Liver (tissue), 8 donors: ENCODE measurements at regions not wholly inside any gene's neighbourhood (a gene's known extent, or its start where the extent isn't known, plus 50 kb on each side); places are given as distances from the start of the nearest gene placed in this dataset.
A peak's percentile ranks its signal among the peaks of the same experiment; 100 is the strongest.
"Not testable (repeated sequence)": the region's sequence is repeated elsewhere in the genome, so short reads cannot be mapped to it uniquely, and the experiment has no call there.

ENCODE experiments used
- DNase-seq: peaks from one replicate; pipeline ENCODE4 v3.0.0-alpha.2; 2017; ENCODE audit warnings: low spot score
- H3K27ac ChIP-seq, 2 donors: one replicate each; pipeline ENCODE4 v1.7.0; 2013; ENCODE audit warnings: inconsistent platforms in 2 of 2, low read length in 2 of 2, control low read depth in 1 of 2, low read depth in 1 of 2, mild to moderate bottlenecking in 1 of 2
- H3K27me3 ChIP-seq, 4 donors: one replicate each; pipeline versions ENCODE4 v1.6.1 to v1.7.0; 2013; ENCODE audit warnings: low read length in 3 of 4, inconsistent platforms in 1 of 4, mild to moderate bottlenecking in 1 of 4, moderate library complexity in 1 of 4; ENCODE audit not compliant: control insufficient read depth in 4 of 4, insufficient read depth in 4 of 4
- H3K36me3 ChIP-seq, 4 donors: one replicate each; pipeline versions ENCODE4 v1.6.1 to v1.7.0; 2013; ENCODE audit warnings: low read length in 3 of 4, mild to moderate bottlenecking in 3 of 4, low read depth in 1 of 4, moderate library complexity in 1 of 4; ENCODE audit not compliant: control insufficient read depth in 4 of 4, insufficient read depth in 3 of 4
- H3K4me1 ChIP-seq, 4 donors: one replicate each; pipeline versions ENCODE4 v1.6.1 to v1.7.0; 2013; ENCODE audit warnings: low read length in 3 of 4, mild to moderate bottlenecking in 3 of 4, moderate library complexity in 1 of 4; ENCODE audit not compliant: control insufficient read depth in 4 of 4, insufficient read depth in 4 of 4
- H3K4me3 ChIP-seq, 3 donors: one replicate each; pipeline versions ENCODE4 v1.6.1 to v1.7.0; 2013; ENCODE audit warnings: low read length in 3 of 3, control low read depth in 1 of 3, low read depth in 1 of 3, mild to moderate bottlenecking in 1 of 3
- H3K9ac ChIP-seq, 2 donors: one replicate each; pipeline ENCODE4 v1.7.0; 2013; ENCODE audit warnings: low read length in 2 of 2, mild to moderate bottlenecking in 2 of 2, moderate library complexity in 2 of 2, control low read depth in 1 of 2, low read depth in 1 of 2
- H3K9me3 ChIP-seq, 4 donors: one replicate each; pipeline versions ENCODE4 v1.6.1 to v1.7.0; 2013; ENCODE audit warnings: low read length in 3 of 4; ENCODE audit not compliant: control insufficient read depth in 4 of 4
- CTCF ChIP-seq: fragments of 150-350 bp; IDR thresholded peaks from 2 replicates; pipeline ENCODE4 v1.5.1; 2017; ENCODE audit warnings: improper control_type of control experiment, low read depth, low read length; ENCODE audit not compliant: missing input control
- FOXA2 ChIP-seq: IDR thresholded peaks from 2 replicates; pipeline ENCODE4 v1.6.1; 2016; ENCODE audit warnings: antibody characterized with exemption
- GABPA ChIP-seq, 2 donors: IDR thresholded peaks in 1 of 2; conservative IDR thresholded peaks in 1 of 2; 2 replicates each; pipeline ENCODE4 v1.6.1; 2016; ENCODE audit warnings: antibody characterized with exemption in 2 of 2, mild to moderate bottlenecking in 1 of 2, moderate library complexity in 1 of 2
- HNF4A ChIP-seq, 2 donors: conservative IDR thresholded peaks; 2 replicates each; pipeline ENCODE4 v1.6.1; 2016; ENCODE audit warnings: antibody characterized with exemption in 2 of 2, mild to moderate bottlenecking in 2 of 2
- HNF4G ChIP-seq: IDR thresholded peaks from 2 replicates; pipeline ENCODE4 v1.6.1; 2016; ENCODE audit warnings: antibody characterized with exemption
- RAD21 ChIP-seq, 2 donors: IDR thresholded peaks; 2 replicates each; pipeline ENCODE4 v1.6.1; 2016; ENCODE audit warnings: antibody characterized with exemption in 2 of 2, mild to moderate bottlenecking in 2 of 2
- RXRA ChIP-seq, 2 donors: IDR thresholded peaks; 2 replicates each; pipeline ENCODE4 v1.6.1; 2017 to 2018; ENCODE audit warnings: antibody characterized with exemption in 2 of 2, mild to moderate bottlenecking in 1 of 2
- YY1 ChIP-seq: IDR thresholded peaks from 2 replicates; pipeline ENCODE4 v1.6.1; 2016; ENCODE audit warnings: antibody characterized with exemption, mild to moderate bottlenecking
- WGBS: extraction: QIAGEN DNeasy Blood & Tissue Kit; methylation state at CpG from one replicate; pipeline ENCODE4 v1.1.7; 2013; 5-methylcytosine and 5-hydroxymethylcytosine counted together
- donor health status: healthy.
- donor health status: healthy.
- donor health status: healthy.
- donor health status: healthy.
- donor health status: healthy.

GRCh38 chr18:56490942-56491341 is 147.4 kb downstream of the TXNL1 start:
- 78% methylated on average over 4 of the region's 4 CpGs for WGBS
- no peak overlapping the region for H3K27ac ChIP-seq
- no peak overlapping the region for H3K4me3 ChIP-seq
- peaks cover 0 to 2% (median 0%) of the 10 kb centered on the region in 4 donors for H3K27me3 ChIP-seq
- no peaks in the 10 kb centered on the region for H3K36me3 ChIP-seq
- no peak for DNase-seq
- TF ChIP-seq RAD21 (IDR thresholded peaks at IDR 0.05), result peak; percentile 12 to 40
- TF ChIP-seq YY1, result no peak
- H3K9me3 ChIP-seq, result peaks cover 0 to under 1% (median 0%) of the 10 kb centered on the region in 4 donors
- no peak overlapping the region for H3K9ac ChIP-seq
- no peaks in the 10 kb centered on the region for H3K4me1 ChIP-seq

- Histone ChIP-seq H3K9ac (no peak overlapping the region), H3K36me3 (no peaks in the 10 kb centered on the region), H3K27me3 (peaks cover 0 to 2% (median 0%) of the 10 kb centered on the region in 4 donors), H3K9me3 (no peaks in the 10 kb centered on the region), H3K27ac (no peak overlapping the region), H3K4me3 (no peak overlapping the region), H3K4me1 (no peaks in the 10 kb centered on the region)
- TF ChIP-seq CTCF, result no peak
- no peak for TF ChIP-seq RAD21 (IDR thresholded peaks at IDR 0.05)
- 82% methylated on average over 5 of the region's 5 CpGs for WGBS
- no peak for DNase-seq
Observed at GRCh38 chr18:56489893-56490292, 148.5 kb downstream of the TXNL1 start.

GRCh38 chr18:56488739-56489138 is 149.7 kb downstream of the TXNL1 start:
- Histone ChIP-seq H3K4me3 (no peak overlapping the region), H3K4me1 (no peaks in the 10 kb centered on the region), H3K9me3 (no peaks in the 10 kb centered on the region), H3K36me3 (no peaks in the 10 kb centered on the region), H3K27me3 (peaks cover 0 to 2% (median 0%) of the 10 kb centered on the region in 4 donors), H3K27ac (no peak overlapping the region), H3K9ac (no peak overlapping the region)
- whole genome bisulfite sequencing, result 83% methylated on average over 7 of the region's 7 CpGs
- DNase-seq, result no peak
- no peak for TF ChIP-seq HNF4A (conservative IDR thresholded peaks at IDR 0.05)
- no peak for TF ChIP-seq GABPA (IDR thresholded peaks at IDR 0.05 in 1 of 2, conservative IDR thresholded peaks at IDR 0.05 in 1 of 2)
- no peak for TF ChIP-seq RXRA (IDR thresholded peaks at IDR 0.05)

GRCh38 chr18:56487801-56488200 is 150.6 kb downstream of the TXNL1 start:
- H3K27ac ChIP-seq, result no peak overlapping the region
- no peaks in the 10 kb centered on the region for H3K36me3 ChIP-seq
- WGBS, result 68% methylated on average over 2 of the region's 2 CpGs
- H3K9ac ChIP-seq, result no peak overlapping the region
- peaks cover 0 to 2% (median 0%) of the 10 kb centered on the region in 4 donors for H3K27me3 ChIP-seq
- TF ChIP-seq FOXA2, result no peak
- no peak for TF ChIP-seq RXRA (IDR thresholded peaks at IDR 0.05)
- no peak for TF ChIP-seq YY1
- H3K4me3 ChIP-seq, result no peak overlapping the region
- no peak for DNase-seq
- H3K4me1 ChIP-seq, result no peaks in the 10 kb centered on the region
- no peaks in the 10 kb centered on the region for H3K9me3 ChIP-seq

- no peaks in the 10 kb centered on the region for H3K4me1 ChIP-seq
- TF ChIP-seq HNF4G, result no peak
- H3K9me3 ChIP-seq, result no peaks in the 10 kb centered on the region
- H3K9ac ChIP-seq, result no peak overlapping the region
- no peak overlapping the region for H3K4me3 ChIP-seq
- no peak overlapping the region for H3K27ac ChIP-seq
- 95% methylated on average over 2 of the region's 2 CpGs for WGBS
- peaks cover 0 to 2% (median 0%) of the 10 kb centered on the region in 4 donors for H3K27me3 ChIP-seq
- no peaks in the 10 kb centered on the region for H3K36me3 ChIP-seq
- DNase-seq, result no peak
Observed at GRCh38 chr18:56483386-56483785, 155.0 kb downstream of the TXNL1 start.

GRCh38 chr18:56482813-56483212 is 155.6 kb downstream of the TXNL1 start:
- H3K36me3 ChIP-seq, DNase-seq, H3K9ac ChIP-seq, H3K27me3 ChIP-seq, H3K9me3 ChIP-seq, H3K4me3 ChIP-seq, H3K4me1 ChIP-seq, H3K27ac ChIP-seq: not testable (repeated sequence)
- WGBS, result 92% methylated on average over 4 of the region's 4 CpGs
